ENCODE measurements at regions not wholly inside any gene's neighbourhood (a gene's known extent, or its start where the extent isn't known, plus 50 kb on each side); places are given as distances from the start of the nearest gene placed in this dataset.

GRCh38 chr2:60054571-60055340 is 498.7 kb downstream of the BCL11A start:
- ChIA-PET CTCF (no interaction called here), POLR2A (no interaction called here)
- Mint-ChIP-seq H3K4me3 (no peak overlapping the region), H3K4me1 (ENCODE audit: low read depth) (no peaks in the 10 kb centered on the region), H3K36me3 (ENCODE audit: low read depth) (no peaks in the 10 kb centered on the region), H3K27ac (no peak overlapping the region), H3K9me3 (no peaks in the 10 kb centered on the region), H3K27me3 (no peaks in the 10 kb centered on the region)
- intact Hi-C loops (cut with DNase I, micrococcal nuclease) = no loop called here
- no peak overlapping the region for H3K4me3 ChIP-seq (ENCODE audit: low read length)
- no peaks in the 10 kb centered on the region for H3K4me1 ChIP-seq (ENCODE audit: insufficient read depth, low read length)
- H3K27ac ChIP-seq (ENCODE audit: low read depth in 1 of 2, low read length in 2 of 2) = no peak overlapping the region
- DNase-seq = no peak
- no peaks in the 10 kb centered on the region for H3K36me3 ChIP-seq (ENCODE audit: insufficient read depth, low read length)
- ATAC-seq (ENCODE audit: poor library complexity) = no peak
- no peaks in the 10 kb centered on the region for H3K9me3 ChIP-seq (ENCODE audit: control insufficient read depth in 1 of 2, insufficient read depth in 1 of 2, low read length in 2 of 2)
- H3K27me3 ChIP-seq (ENCODE audit: control insufficient read depth in 1 of 2, insufficient read depth in 2 of 2, low read length in 2 of 2) = no peaks in the 10 kb centered on the region
- TF ChIP-seq CTCF (IDR thresholded peaks at IDR 0.05) = no peak

- Histone ChIP-seq H3K4me3 (ENCODE audit: low read length) (no peak overlapping the region), H3K4me1 (ENCODE audit: insufficient read depth, low read length) (no peaks in the 10 kb centered on the region), H3K9me3 (ENCODE audit: control insufficient read depth in 1 of 2, insufficient read depth in 1 of 2, low read length in 2 of 2) (no peaks in the 10 kb centered on the region), H3K27me3 (ENCODE audit: control insufficient read depth in 1 of 2, insufficient read depth in 2 of 2, low read length in 2 of 2) (no peaks in the 10 kb centered on the region), H3K27ac (ENCODE audit: low read depth in 1 of 2, low read length in 2 of 2) (no peak overlapping the region), H3K36me3 (ENCODE audit: insufficient read depth, low read length) (no peaks in the 10 kb centered on the region)
- Mint-ChIP-seq H3K27ac (no peak overlapping the region), H3K9me3 (no peaks in the 10 kb centered on the region), H3K36me3 (ENCODE audit: low read depth) (no peaks in the 10 kb centered on the region), H3K27me3 (no peaks in the 10 kb centered on the region), H3K4me3 (no peak overlapping the region), H3K4me1 (ENCODE audit: low read depth) (no peaks in the 10 kb centered on the region)
- CTCF ChIA-PET = no interaction called here
- DNase-seq (no peak), ATAC-seq (ENCODE audit: poor library complexity) (no peak)
- intact Hi-C loops (cut with DNase I, micrococcal nuclease) = no loop called here
- no peak for TF ChIP-seq CTCF (IDR thresholded peaks at IDR 0.05)
- POLR2A ChIA-PET = no interaction called here
Measured at GRCh38 chr2:60053791-60054190, 499.7 kb downstream of the BCL11A start.

- no peak overlapping the region for H3K4me3 Mint-ChIP-seq
- Histone ChIP-seq H3K9me3 (ENCODE audit: control insufficient read depth in 1 of 2, insufficient read depth in 1 of 2, low read length in 2 of 2) (no peaks in the 10 kb centered on the region), H3K4me1 (ENCODE audit: insufficient read depth, low read length) (no peaks in the 10 kb centered on the region), H3K36me3 (ENCODE audit: insufficient read depth, low read length) (no peaks in the 10 kb centered on the region), H3K27ac (ENCODE audit: low read depth in 1 of 2, low read length in 2 of 2) (no peak overlapping the region), H3K4me3 (ENCODE audit: low read length) (no peak overlapping the region), H3K27me3 (ENCODE audit: control insufficient read depth in 1 of 2, insufficient read depth in 2 of 2, low read length in 2 of 2) (no peaks in the 10 kb centered on the region)
- no peak for TF ChIP-seq CTCF (IDR thresholded peaks at IDR 0.05)
- H3K27ac Mint-ChIP-seq = no peak overlapping the region
- DNase-seq (no peak), ATAC-seq (ENCODE audit: poor library complexity) (no peak)
- intact Hi-C loops (cut with DNase I, micrococcal nuclease) = no loop called here
- no peaks in the 10 kb centered on the region for H3K9me3 Mint-ChIP-seq
- ChIA-PET POLR2A (no interaction called here), CTCF (no interaction called here)
- H3K4me1 Mint-ChIP-seq (ENCODE audit: low read depth) = no peaks in the 10 kb centered on the region
- H3K27me3 Mint-ChIP-seq = no peaks in the 10 kb centered on the region
- no peaks in the 10 kb centered on the region for H3K36me3 Mint-ChIP-seq (ENCODE audit: low read depth)
Measured at GRCh38 chr2:60052601-60053000, 500.9 kb downstream of the BCL11A start.

All from CD4-positive, alpha-beta T cell (primary cell).